GM18519 (cell line): ENCODE measurements at regions not wholly inside any gene's neighbourhood (a gene's known extent, or its start where the extent isn't known, plus 50 kb on each side); places are given as distances from the start of the nearest gene placed in this dataset.
"Not testable (repeated sequence)": the region's sequence is repeated elsewhere in the genome, so short reads cannot be mapped to it uniquely, and the experiment has no call there.

Experiments used
- ATAC-seq: cut with Tn5 transposase; IDR thresholded peaks from one replicate; pipeline ENCODE4 v1.9.1; 2021; ENCODE audit warnings: mild to moderate bottlenecking, moderate library complexity; ENCODE audit not compliant: unreplicated experiment, low FRiP score

- ATAC-seq = no peak
These were observed 139.7 kb upstream of the GDNF start for GRCh38 chr5:37979559-37979958.

- no peak for ATAC-seq
These were observed 135.7 kb upstream of the GDNF start for GRCh38 chr5:37975531-37975930.

- ATAC-seq = no peak
These were observed 131.7 kb upstream of the GDNF start for GRCh38 chr5:37971483-37972024.

- ATAC-seq = no peak
These were observed 127.0 kb upstream of the GDNF start for GRCh38 chr5:37966871-37967270.

GRCh38 chr5:37966291-37966690 is 126.5 kb upstream of the GDNF start:
- no peak for ATAC-seq

- ATAC-seq = no peak
These were observed 122.5 kb upstream of the GDNF start for GRCh38 chr5:37962389-37962788.

- no peak for ATAC-seq
These were observed 117.4 kb upstream of the GDNF start for GRCh38 chr5:37957218-37957617.

- ATAC-seq = no peak
These were observed 115.9 kb upstream of the GDNF start for GRCh38 chr5:37955748-37956147.

- no peak for ATAC-seq
These were observed 114.7 kb upstream of the GDNF start for GRCh38 chr5:37954561-37954960.

GRCh38 chr5:37951946-37952721 is 112.3 kb upstream of the GDNF start:
- ATAC-seq = no peak

- no peak for ATAC-seq
These were observed 110.6 kb upstream of the GDNF start for GRCh38 chr5:37950436-37950835.

GRCh38 chr5:37945446-37945845 is 105.6 kb upstream of the GDNF start:
- ATAC-seq = no peak

GRCh38 chr5:37943136-37943535 is 103.3 kb upstream of the GDNF start:
- not testable (repeated sequence) for ATAC-seq

- no peak for ATAC-seq
These were observed 101.2 kb upstream of the GDNF start for GRCh38 chr5:37940931-37941623.

GRCh38 chr5:37938861-37939260 is 99.0 kb upstream of the GDNF start:
- no peak for ATAC-seq

- ATAC-seq = no peak
These were observed 98.4 kb upstream of the GDNF start for GRCh38 chr5:37938076-37938852.

- ATAC-seq = no peak
These were observed 96.2 kb upstream of the GDNF start for GRCh38 chr5:37936091-37936490.

GRCh38 chr5:37933576-37933975 is 93.7 kb upstream of the GDNF start:
- no peak for ATAC-seq

- ATAC-seq = no peak
These were observed 92.6 kb upstream of the GDNF start for GRCh38 chr5:37932450-37932849.

- ATAC-seq = no peak
These were observed 91.7 kb upstream of the GDNF start for GRCh38 chr5:37931541-37931940.

GRCh38 chr5:37930350-37930749 is 90.5 kb upstream of the GDNF start:
- ATAC-seq = no peak
